Hematopoietic multipotent progenitor cell treated with erythropoietin and hydrocortisone succinate and interleukin-3 and kit ligand, for 6 days (in vitro differentiated cells): ENCODE measurements at regions not wholly inside any gene's neighbourhood (a gene's known extent, or its start where the extent isn't known, plus 50 kb on each side); places are given as distances from the start of the nearest gene placed in this dataset.
"Not testable (repeated sequence)": the region's sequence is repeated elsewhere in the genome, so short reads cannot be mapped to it uniquely, and the experiment has no call there.

ENCODE experiments used
- DNase-seq: peaks from one replicate; pipeline ENCODE4 v3.0.0-alpha.2; 2015

DNA sequence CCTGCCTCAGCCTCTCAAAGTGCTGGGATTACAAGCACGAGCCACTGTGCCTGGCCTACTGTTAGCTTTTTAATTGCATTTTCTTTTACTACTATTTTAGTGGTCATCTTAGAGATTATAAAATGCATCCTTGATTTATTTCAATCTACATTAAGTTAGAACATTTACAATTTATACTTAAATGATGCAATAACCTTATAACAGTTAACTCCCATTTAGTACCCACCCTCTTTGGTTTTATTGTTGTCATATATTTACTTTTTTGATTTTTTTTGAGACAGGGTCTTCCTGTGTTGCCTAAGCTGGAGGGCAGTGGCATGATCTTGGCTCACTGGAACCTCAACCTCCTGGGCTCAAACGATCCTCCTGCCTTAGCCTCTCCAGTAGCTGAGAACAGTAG is 77.3 kb downstream of the PPCDC start:
- no peak for DNase-seq

- peak; percentile 81 for DNase-seq
Observed at GRCh38 chr15:75104804-75105557, 81.6 kb downstream of the PPCDC start.

DNA sequence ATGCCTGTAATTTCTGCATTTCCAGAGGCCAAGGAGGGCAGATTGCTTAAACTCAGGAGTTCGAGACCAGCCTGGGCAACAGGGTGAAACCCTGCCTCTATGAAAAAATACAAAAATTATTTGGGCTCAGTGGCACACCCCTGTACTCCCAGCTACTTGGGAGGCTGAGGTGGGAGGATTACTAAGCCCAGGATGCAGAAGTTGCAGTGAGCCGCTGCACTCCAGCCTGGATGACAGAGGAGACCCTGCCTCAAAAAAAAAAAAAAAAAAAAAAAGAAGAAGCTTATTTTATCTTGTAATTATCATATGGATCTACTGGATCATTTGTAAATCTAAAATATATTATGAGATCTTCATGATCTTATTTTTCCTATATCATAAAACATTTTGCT is 84.1 kb downstream of the PPCDC start:
- DNase-seq = no peak

DNA sequence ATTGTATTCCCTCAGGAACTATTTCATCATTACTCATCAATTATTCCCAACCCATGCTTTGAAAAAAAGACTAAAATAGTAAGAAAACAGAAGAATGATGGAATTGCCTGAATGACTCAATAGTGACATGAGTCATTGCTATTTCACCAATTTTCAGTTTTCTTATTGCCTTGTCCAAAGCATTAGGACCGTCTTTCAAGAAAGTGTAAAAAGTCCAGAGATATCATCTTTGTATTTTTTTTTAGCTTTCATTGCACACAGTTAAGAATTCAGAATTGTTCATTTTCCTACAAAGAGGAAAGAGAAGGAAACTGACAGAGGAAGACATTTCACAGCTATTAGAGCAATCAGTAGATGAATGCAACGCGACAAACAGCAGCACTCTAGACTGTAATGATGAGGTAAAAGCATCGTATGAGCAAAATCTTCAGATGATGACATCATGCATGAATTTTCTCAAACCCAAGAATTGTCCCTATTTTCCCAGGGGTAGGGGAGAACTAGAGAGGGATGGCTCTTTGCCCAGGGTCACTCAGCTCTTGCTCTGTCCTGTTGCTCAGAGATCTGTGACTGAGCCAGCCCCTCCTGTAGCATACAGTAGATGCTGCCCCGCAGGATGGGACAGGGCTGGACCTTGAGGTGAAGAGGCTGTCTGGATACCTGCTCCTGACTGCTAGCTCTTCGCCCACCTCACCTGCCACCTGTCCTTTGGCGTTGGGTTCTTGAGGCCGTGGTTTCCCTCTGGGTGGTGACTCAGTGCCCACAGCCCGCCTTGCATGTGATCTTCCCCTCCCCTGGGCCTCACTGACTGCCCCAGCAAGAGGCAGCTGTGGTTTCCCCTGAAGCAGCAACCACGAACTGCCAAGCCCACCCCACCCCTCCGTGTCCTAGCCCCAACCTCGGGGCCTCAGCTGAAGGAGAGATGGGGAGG is 84.8 kb downstream of the PPCDC start:
- DNase-seq = peak; percentile 92

- DNase-seq = peak; percentile 27
Observed at GRCh38 chr15:75109021-75109735, 85.8 kb downstream of the PPCDC start.

GRCh38 chr15:75109736-75110130 is 86.3 kb downstream of the PPCDC start:
- DNase-seq = peak; percentile 62

DNA sequence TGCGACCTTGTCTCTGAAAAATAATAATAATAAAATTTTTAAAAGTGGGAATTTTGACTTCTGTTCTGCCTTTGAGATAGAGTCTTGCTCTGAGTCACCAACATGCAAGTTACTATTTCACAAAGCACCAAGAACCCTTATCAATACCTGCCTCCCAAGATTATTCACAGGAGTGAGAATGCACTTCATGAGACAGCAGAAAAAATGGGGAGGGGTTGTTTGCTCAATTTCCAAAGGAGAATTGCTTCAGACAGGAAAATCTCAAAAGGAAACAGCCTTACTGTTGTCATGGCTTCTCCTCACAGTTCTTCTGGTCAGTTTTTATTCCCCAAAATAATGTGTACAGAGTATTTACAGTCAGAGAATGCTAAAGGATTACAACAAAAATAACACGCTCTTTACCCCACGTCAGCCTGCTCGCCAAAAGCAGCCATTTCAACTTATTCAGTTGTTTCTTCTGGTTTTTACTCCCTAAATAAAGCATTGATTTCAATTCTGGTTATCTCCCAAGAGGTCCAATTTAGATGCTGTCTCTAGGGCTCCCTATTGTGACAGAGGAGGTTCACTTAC is 89.0 kb downstream of the PPCDC start:
- DNase-seq = peak; percentile 60

- DNase-seq = no peak
Observed at GRCh38 chr15:75112848-75113492, 88.7 kb upstream of the C15orf39 start.

- DNase-seq = no peak
Observed at GRCh38 chr15:75114327-75114726, 87.4 kb upstream of the C15orf39 start.

GRCh38 chr15:75114796-75115195 is 86.9 kb upstream of the C15orf39 start:
- DNase-seq = no peak

DNA sequence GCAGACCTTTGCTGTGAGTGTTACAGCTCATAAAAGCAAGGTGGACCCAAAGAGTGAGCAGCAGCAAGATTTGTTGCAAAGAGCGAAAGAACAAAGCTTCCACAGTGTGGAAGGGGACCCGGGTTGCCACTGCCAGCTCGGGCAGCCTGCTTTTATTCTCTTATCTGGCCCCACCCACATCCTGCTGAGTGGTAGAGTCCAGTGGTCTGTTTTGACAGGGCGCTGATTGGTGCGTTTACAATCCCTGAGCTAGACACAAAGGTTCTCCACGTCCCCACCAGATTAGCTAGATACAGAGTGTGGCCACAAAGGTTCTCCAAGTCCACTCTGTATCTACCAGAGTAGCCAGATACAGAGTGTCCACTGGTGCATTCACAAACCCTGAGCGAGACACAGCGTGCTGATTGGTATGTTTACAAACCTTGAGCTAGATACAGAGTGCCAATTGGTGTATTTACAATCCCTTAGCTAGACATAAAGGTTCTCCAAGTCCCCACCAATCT is 86.2 kb upstream of the C15orf39 start:
- not testable (repeated sequence) for DNase-seq

GRCh38 chr15:75116143-75116542 is 85.5 kb upstream of the C15orf39 start:
- not testable (repeated sequence) for DNase-seq

- no peak for DNase-seq
Observed at GRCh38 chr15:75117993-75118392, 83.7 kb upstream of the C15orf39 start.

GRCh38 chr15:75119312-75119711 is 82.4 kb upstream of the C15orf39 start:
- not testable (repeated sequence) for DNase-seq

DNA sequence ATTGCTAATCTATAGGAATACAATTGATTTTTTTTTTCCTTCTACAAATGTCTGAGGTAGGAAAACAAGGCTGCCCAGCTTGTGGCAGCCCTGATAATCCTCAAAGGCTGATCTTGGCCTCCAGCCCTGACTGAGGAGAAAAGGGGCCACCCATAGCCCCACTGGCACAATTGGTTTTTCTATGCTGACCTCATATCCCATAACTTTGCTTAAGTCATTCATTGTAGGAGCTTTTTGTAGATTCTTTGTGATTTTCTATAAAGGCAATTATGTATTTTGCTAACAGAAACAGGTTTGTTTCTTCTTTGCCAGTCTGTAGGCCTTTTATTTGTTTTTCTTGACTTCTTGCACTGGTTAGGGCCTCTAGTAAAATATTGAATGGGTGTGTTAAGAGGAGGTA is 80.2 kb upstream of the C15orf39 start:
- peak; percentile 41 for DNase-seq

- peak; percentile 72 for DNase-seq
Observed at GRCh38 chr15:75123395-75123794, 78.3 kb upstream of the C15orf39 start.

DNA sequence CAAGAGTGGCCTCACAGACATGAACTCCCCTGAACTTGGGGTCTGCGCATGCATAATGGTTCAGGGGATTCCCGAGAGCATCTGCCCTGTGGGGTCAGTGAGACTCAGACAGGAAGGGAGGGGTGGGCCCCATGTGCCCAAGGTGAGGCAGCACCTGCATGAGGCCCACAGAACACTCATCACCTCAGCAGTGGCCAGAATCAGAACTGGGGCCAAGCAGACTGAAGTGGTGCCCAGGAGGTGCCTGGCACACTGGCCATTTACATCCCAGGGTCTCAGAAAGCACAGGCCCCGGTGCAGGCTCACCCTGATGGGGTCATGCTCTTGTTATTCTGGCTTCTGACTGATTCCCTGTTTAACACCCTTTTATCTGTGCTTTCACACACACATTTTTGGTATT is 77.4 kb upstream of the C15orf39 start:
- peak; percentile 46 for DNase-seq

DNA sequence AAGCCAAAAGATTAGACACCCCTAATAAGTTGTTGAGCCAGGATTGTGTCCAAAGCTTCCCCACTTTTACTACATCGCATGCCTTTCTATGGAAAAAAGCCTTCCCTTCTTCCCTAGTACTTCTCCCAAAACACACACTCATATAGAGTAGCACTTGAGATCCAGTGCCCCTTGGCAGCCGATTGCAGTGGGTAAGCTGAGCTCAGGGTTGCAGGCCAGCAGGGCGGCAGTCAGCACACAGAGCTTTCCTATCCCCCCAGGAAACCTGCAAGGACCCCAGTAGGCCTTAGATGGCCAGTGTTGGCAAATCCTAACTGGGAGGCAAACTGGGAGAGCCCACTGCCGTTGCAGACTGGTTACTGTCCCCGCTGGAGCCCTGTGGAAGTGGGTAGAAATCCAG is 75.7 kb upstream of the C15orf39 start:
- no peak for DNase-seq

DNA sequence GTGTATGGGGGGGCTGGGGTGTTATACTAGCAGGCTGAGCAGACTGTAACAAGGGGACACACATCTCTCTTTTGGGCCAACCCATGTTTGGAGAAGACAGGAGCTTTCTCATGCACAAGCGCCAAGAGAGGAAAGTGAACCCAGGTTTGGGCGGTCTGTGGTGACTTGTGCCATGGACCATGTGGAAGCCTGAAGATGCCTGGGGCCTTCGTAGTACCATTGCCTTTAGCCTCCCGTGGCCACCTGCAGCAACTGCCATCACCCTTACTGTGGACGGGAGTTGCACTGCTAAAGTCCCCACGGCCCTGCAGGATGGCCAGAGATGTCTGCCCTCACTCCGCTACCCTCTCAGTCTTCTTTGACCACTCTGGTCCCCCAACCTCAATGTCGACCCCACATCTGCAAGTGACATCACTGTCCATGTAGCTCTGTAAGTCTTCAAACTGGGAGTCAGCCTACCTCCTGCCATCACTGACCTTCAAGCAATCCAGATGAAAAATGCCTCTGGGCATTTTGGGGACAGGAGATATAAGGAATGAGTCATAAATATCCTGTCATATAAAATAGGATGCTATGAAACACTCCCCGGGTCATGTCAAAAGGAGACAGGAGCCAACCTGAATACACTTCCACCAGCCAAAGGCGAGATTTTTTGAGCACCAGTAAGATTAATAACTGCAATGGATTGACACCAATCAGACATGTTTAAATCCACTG is 74.7 kb upstream of the C15orf39 start:
- no peak for DNase-seq

DNA sequence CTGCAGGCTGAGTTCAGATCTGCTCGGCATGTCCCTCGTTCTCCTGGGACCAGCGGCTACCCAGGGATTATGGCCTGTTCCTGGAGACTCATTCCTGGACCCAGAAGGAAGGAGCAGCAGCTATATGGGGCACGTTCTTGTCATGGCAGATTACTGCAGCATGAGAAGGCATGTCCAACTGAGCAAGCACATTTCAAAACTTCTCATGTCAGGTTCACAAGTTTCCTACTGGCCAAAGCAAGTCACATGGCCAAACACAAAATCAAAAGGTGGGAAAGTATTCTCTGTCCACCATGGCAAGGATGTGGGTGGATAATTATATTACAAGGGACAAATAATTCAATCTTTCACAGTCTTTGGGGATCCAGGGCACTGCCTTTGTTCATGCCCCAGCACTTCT is 71.9 kb upstream of the C15orf39 start:
- no peak for DNase-seq

GRCh38 chr15:75131269-75131643 is 70.4 kb upstream of the C15orf39 start:
- DNase-seq = no peak

- no peak for DNase-seq
Observed at GRCh38 chr15:75134748-75135147, 66.9 kb upstream of the C15orf39 start.
